NCI-H187 treated with DMSO at 0.1 percent for 48 hours (cell line): ENCODE measurements at regions not wholly inside any gene's neighbourhood (a gene's known extent, or its start where the extent isn't known, plus 50 kb on each side); places are given as distances from the start of the nearest gene placed in this dataset.

Experiments used
- DNase-seq: peaks from one replicate; lab custom pipeline; 2025; lab: John Stamatoyannopoulos, UW

DNA sequence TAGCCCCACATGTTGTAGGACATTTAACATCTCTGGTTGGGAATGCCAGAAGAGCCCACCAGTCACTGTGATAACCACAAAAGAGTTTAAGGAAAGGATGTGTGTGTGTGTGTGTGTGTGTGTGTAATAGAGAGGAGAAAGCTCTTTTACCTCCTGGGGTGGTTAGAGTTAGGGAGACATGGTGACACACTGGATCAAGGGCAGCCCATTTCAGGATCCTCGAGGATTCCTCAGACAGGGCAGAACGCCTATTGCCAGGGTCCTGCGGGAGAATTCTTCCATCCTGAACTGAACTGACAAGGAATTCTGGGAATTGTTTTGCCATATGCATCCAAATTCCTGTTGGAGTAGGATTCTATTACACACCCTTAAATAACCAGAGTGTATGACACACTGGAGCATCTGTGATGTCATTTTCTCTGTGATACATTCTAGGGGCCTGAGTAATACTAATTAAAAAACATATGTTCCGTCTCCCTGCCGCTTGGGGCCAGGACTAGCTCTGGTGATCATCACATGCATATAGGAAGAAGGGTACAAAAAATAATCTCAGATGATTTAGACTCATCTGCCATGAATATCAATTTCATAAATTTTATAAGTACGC, 156.4 kb upstream of the MMADHC start:
- DNase-seq = no peak

DNA sequence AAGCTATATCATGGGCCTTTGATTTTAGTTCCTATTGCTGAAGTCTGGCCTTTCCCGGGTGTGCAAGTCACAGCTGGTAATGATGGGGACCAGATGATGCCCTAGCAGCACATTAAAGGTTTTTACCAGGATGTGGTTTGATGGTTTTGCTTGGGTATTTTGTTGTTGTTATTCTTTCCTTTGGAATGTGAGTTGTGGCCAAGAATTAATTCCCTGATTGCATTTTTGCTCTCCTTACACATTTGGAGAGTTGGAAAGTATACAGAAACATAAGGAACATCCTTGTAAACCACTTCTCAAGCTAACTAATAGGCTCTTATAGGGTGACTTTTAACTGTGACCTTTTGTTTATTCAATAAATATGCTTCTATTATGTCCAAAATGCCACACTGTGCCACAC, 154.1 kb upstream of the MMADHC start:
- DNase-seq = no peak

DNA sequence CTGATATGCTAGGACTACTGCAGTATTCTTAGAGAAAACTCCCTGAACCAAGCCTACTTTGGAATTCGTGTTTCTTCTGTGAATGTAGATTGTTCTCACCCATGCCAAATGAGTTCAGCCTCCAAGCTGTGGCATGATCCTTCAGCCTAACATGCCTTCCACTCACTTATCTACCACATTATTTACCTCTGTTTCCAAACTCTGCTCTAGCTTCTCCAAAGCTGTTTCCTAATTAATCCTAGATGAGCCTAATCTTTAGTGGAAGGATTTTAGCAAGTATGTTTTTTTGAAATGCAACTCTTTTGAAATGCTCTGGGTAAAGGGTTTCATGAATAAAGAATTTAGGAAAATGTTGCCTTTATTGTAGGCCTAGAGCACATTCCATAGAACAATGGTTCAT, 152.9 kb upstream of the MMADHC start:
- no peak for DNase-seq

DNA sequence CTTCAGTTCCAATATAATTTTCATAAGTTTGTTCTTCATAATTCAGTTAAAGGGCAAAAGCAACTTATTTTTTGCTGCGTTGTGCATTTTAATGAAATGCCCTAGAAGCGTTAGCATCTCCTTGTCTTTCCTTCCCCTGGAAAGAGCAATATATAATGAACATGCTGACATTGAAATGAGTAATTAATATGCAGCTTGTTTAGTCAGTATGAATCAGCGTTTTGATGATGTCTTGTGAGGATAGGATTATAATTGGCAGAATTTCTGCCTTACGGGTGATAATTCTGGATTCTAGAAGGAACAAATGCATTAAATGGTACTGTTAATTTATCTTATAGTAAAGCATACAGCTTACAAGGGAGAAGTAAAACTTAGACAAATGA, 152.3 kb upstream of the MMADHC start:
- no peak for DNase-seq

DNA sequence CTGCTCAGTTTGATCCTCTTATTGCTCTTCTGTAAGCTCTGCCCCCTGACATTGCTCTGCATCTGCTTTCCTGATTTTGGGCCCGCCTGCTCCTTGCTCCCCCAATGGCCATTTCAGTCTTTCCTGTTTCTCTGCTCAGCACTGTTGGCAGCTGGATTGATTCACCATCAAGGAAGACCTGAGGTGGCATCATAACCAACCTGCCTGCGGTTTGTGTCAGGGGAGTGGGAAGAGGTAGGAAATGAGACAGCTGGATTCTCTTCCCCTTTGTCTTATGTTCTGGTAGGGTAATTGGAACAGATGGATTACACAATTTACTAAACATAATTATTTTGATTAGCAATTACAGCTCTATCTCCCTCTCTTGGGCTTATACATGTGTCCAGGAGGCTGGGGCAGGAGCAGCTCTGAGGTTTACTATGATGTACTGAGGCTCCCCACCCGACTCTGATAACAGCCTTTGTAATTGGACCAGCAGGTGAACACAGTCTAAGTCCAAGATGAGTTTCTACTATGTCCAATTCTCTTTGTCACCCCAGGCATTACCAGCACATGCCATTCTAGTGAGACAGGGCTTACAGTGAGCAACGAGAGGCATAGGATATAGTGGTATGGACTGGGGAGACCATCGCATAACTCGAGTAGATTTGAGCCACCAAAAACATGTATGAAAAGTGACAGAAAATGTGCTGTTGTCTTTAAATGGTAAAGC, 151.8 kb upstream of the MMADHC start:
- no peak for DNase-seq

DNA sequence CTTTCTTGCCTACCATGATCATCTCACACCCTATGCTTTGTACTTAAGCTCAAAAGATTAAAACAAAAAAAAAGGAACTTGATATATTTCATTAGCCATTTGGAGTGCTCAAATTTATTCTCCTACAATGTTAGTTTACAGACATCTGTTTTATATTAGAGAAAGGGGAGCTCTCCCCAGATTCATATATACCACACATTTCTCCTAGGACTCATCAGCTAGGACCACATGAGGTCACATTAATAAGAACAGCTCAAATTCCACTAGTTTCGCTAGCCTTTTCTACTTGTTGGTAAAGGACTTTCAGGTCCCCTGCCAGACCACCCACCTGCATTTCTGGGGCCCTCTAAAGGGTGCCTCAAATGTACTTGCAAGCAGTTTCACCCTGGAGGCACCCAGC, 151.2 kb upstream of the MMADHC start:
- DNase-seq = no peak

DNA sequence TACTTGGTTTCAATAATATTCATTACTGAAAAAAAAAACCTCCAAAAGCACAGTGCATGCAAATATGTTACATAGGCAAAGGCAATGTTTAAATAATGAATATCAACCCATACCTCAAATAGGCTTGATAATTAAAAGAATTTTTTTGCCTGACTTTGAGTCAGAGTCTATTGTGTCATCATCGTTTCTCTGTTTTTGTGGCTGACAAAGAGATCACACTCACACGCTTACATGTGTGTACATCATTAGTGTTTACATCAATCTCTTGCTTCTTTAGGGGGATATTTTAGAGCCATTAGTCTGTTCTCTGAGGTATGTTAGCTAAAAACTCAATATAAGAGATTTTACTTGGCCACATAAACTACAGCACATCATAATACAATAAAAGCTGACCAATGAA, 150.3 kb upstream of the MMADHC start:
- no peak for DNase-seq

DNA sequence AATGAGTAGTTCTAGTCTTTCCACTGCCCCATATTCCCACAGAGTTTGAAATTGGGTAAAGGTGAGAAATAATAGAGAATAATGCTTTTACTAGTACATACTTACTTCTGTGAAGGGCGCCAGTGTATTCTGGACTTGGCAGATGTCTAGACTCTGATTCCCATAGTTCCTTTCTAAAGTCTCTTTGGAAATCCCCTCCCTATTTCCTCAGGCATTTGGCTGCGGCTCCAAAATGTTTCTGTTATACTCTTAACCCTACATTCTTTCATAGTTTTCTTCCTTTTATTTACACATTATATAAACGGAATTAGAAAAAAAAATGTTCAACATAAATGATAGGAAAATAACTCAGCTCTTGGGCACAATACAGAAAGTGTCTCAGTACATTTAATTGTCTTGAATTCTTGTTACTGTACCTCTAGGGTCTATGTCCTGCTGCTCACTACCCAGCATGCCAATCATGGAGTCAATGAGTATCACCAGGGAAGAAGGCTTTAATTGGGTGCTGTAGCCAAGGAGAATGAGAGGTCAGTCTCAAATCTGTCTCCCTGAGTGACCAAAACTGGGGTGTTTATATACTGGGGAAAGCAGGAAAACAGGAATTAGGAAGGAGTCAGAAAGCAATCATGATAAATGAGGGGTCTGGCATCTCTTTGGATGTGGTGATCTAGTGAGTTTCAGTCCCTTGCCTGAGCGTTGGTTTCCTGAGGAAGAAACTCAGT, 147.8 kb upstream of the MMADHC start:
- DNase-seq = no peak

DNA sequence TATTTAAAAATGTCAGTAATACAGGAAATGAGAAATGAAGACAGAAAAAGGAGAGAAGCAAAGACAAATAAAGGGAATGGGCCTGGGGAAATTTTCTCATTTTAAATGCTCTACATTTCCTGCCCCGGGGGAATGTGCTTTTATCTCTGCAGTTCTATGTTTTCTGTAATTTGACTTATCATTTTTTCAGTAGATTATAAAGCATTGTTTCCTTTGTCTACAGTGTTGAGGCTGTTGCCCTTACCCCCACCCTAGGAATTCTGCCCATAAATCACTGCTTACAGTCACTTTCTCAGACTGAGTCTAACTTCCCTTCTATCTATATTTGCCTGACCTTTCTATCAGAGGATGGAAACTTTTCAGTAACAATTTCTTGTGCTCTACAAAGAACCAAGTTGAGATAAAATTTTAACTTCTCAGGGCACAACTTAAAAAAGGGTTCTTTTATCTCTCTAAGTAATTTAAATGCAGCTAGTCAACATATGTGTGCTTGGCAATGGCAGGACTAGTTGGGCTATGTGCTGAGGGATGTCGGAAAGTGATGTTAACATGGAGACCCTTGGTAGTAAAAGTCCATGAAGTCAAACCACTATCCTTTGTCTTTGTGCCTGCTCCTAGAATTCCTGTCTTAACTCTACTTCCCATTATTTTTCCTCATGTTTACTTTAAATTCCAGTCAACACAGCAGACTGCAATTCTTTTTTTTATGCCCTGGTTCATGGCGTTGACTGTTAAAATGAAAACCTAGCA, 146.5 kb upstream of the MMADHC start:
- DNase-seq = no peak

DNA sequence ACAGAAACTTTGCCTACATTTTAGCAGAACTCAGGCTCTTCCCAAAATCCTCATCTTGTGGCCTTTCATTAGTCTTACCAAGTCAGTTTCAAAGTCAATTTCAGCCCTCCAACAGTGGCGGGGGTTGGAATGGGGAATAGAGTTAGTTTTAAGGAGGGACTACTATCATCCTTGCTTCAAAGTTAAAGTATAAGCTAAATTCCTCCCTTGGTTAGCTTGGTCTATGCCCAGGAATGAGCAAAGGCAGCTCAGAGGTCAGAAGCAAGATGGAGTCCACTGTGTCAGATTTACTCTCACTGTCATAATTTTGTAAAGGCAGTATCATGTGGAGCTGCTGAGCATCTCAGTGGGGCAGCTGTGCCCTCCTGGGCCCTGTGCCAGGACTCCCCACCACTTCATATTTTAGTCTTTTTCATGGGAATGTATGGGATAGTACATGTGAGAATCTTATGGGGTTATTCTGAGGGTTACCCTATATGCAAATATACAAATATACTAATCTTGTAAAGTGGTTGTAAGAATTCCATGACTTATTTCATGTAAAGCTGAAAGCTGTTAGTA, 145.2 kb upstream of the MMADHC start:
- no peak for DNase-seq

DNA sequence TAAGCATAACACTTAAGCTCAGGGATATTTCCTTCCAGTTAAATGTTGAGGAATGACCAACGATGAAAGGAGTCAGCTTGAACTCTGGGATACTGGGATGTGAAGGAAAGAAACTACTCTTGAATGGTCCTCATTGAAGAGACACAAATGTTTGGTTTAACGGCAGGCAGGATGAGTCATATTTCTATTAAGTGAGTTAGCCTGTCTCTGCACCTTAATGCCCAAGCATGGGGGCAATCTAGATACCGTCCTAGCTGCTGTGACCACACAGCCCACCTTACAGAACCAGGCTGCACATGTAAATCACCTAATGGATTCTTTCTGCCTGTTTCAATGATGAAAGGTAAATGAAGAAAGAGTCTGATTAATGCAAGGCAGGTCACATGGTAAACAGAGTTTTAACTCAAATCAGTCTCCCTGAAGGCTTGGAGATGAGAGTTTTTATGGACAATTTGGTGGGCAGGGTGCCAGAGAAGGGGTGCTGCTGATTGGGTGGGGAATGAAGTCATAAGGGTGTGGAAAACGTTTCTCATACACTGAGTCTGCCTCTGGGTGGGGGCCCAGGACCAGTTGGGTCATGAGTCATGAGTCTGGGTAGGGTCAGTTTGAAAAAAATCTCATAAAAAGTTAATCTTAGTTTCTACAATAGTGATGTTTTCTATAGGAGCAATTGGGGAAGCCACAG, 144.6 kb upstream of the MMADHC start:
- no peak for DNase-seq

DNA sequence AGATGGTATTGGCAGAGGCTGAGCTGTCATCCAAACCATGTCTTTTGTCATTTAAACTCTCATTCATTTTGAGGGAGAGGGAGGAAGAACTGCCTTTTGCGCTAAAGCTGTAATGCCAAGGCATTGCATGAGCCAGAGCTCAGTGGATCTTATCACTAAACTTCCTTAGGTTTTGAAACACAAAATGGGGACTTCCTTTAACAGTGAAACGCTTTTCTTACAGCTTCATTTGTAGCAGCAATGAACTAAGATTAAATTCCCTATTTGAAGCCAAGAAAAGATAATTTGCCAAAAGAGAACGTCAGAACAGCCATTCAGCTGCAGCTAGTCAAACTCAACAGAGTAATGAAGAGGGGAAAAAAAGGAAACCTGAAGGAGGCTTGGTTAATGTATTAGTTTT, 143.5 kb upstream of the MMADHC start:
- DNase-seq = no peak

DNA sequence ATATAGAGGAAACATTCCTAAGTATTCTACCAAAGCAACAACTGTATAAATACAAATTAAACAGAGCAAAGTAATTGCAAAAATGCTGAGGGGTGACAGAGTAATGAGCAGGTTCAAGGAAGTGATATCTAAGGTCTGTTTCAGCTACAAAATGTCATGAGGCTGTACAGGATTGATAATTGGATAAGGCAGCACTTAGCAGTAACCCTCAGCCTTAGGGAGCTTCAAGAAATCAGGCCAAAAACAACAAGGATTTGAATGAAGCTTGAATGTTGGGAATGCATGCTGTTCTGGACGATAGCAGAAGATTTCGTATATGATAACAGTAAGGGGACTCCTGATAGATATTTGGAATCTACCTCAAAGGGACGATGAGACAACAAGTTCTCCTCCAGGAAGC, 142.0 kb upstream of the MMADHC start:
- DNase-seq = no peak

DNA sequence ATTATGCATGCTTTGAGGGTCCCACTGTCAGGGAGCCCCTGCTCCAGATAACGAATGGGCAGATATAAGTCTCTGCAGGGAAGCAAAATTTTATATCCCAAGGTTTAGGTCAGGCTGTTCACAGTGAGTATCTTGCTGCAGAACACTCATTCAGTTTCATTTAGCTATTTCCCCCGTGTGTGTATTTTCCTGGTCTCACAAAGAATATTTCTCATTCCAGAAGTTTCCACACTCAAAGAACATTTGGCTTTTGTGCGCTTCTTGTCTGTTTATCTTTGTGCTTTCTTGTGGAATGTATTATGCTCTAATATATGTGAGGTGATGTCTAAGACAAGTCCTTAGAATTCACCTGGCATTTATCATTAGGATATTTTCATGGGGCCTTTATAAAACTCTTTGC, 140.4 kb upstream of the MMADHC start:
- DNase-seq = no peak

DNA sequence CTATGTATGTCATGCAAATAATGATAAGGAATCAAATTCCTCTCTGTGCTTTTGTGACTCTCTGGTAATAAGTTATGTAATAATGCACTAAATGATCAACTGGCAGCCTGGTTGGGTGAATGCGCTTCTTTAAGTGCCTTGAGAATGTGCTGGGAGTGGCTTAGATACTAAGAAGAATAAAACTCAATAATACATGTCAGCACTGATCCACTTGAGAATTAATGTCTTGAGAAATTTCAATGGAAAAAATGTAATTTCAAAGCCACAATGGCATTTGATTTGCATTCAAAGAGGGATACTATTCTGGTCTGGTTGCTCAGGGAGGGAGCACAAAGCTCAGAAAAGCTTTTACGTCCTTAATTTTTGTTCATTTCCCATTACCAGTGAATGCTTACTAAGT, 137.7 kb upstream of the MMADHC start:
- no peak for DNase-seq

DNA sequence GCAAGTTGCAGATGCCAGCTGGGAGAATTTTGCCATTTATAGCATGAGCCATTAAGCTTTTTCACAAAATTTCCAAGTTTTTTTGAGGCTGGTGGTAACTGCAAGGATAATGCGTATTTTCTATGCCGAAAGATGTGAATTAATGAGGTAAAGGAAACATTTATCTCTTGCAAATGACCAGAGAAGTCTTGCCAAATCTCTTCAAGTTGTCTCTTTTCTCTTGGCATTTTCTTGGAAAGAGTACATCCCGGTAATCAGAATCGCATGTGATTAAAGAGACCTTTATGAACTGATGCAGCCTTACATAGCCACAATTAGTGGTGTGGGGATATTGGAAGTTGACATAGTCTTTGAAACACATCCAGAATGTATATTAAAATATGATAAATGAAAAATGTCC, 136.5 kb upstream of the MMADHC start:
- DNase-seq = no peak

DNA sequence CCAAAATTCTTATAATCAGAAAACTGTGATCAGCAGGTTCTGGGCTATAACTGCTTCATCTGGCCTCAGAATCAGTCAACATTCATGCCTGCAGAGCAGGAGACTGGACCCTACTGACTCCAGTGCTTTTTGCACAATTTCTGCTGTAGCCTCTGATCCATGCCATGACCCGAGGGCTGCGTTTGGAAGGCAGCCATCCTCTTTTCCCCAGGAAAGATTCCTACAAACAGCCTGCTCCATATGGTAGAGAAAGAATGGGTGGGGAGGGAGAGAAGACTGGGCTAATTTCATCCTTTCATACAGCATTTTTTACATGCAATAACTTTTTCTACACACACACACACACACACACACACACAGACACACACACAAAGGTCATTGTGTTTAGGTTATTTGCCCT, 133.0 kb upstream of the MMADHC start:
- DNase-seq = no peak

DNA sequence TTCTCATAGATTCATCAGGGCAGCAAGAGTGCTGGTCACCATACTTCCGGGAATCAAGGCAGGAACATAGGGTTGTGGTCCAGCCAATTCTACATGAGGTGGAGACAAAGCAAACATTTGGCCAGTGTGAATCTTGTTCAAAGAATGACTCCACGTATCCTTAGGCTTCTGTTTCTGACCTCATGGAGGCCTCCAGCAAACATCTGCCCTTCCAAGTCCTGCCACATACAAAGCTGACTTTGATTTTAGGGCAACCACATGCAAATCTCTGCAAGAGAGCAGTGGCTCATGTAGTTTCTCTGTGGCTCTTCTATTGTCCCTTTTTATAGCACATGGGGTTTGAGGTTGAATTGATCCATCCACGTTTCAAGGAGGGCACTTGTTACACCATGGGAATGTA, 132.1 kb upstream of the MMADHC start:
- no peak for DNase-seq

DNA sequence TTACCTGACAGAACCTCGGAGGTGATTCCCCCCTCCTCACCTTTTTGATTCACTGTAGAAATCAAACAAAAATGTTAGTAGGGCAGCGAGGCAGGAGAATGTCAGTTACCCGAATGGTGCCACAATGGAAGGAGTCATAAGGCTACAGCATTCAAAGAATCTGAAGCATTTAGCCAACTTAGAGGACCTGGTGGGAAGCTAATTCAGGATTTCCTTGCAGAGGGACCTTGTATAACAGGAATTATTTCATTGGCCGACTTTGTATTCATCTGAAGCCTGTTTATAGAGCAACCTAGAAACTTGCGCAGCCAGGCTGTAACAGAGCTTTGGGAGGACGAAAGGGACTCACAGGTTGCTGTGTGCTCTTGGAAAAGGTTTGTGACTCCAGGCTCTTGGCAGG, 129.1 kb upstream of the MMADHC start:
- no peak for DNase-seq

DNA sequence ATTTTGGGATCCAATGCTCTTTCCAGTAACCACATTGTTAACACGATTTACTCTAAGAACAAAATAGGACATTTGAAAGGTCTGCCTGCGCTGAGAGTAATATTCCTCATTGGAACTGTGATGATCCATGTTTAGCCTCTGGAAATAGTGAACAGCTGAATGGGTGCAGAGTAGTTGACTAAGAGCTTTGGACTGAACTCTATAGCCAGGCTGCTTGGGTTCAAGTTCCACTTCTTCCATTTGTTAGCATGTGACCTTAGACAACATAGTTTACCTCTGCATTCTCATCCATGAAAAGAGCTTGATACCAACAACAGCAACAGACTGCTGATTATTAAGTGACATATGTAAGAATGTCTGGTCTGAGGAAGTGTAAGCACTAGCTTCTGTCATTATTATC, 128.3 kb upstream of the MMADHC start:
- DNase-seq = no peak

DNA sequence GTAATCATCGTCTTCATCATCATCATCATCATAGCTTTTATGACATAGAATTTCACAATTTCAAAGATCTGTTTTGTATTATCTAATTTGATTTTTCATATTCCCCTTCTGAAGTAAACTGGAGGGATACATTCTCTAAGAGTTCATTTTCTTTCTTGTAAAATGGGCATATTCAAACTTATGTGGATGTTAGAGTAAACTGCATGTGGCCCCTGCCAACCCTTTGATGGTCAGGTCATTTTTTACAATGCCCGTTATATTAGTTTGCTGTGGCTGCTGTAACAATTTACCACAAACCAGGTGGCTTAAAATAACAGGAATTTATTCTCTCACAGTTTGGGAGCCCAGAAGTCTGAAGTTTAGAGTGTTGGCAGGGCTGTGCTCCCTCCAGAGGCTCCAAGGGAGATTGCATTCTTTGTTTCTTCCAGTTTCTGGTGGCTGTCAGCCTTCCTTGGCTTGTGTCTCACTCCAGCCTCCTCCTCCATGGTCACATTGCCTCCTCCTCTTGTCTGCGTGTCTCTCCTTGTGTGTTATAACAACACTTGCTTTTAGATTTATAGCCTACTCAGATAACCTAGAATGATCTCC, 127.5 kb upstream of the MMADHC start:
- DNase-seq = no peak
